ENCODE measurements at regions not wholly inside any gene's neighbourhood (a gene's known extent, or its start where the extent isn't known, plus 50 kb on each side); places are given as distances from the start of the nearest gene placed in this dataset.

DNA sequence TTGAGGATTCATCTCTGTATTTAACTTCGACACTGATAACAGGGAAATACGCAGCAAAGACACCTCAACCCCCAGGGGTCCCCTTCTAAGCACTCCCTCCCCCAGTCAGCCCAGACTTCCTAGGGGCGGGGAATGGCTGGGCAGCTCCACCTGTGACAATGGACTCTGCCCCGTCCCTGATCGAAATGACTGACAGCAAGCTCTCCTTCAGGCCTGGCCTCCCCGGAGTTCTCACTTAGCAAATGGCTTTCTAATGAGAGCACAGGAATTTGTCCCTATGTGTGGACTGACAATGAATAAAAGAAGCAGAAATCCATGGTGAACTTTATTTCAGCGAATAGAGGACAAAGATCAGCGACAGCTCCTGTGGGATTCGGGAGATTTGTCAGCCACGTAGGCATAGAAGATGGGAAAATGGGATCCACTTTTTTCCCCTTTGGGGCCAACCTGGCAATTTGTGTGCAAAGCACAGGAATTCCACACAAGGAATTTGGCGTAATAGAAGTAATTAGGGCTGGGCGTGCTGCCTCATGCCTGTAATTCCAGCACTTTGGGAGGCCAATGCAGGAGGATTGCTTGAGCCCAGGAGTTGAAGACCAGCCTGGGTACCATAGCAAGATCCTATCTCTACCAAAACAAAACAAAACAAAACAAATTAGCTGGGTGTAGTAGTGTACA is 63.8 kb downstream of the TNFAIP2 start:
- no peak for TF ChIP-seq CTCF (IDR thresholded peaks at IDR 0.05 in 4 of 5, conservative IDR thresholded peaks at IDR 0.05 in 1 of 5)
- TF ChIP-seq POLR2A (IDR thresholded peaks at IDR 0.05) = no peak
